NCI-H2107 treated with DMSO at 0.1 percent for 48 hours (cell line): ENCODE measurements at regions not wholly inside any gene's neighbourhood (a gene's known extent, or its start where the extent isn't known, plus 50 kb on each side); places are given as distances from the start of the nearest gene placed in this dataset.
"Not testable (repeated sequence)": the region's sequence is repeated elsewhere in the genome, so short reads cannot be mapped to it uniquely, and the experiment has no call there.

ENCODE experiments used
- DNase-seq: peaks from one replicate; lab custom pipeline; 2025; ENCODE audit not compliant: unreplicated experiment; lab: John Stamatoyannopoulos, UW

DNA sequence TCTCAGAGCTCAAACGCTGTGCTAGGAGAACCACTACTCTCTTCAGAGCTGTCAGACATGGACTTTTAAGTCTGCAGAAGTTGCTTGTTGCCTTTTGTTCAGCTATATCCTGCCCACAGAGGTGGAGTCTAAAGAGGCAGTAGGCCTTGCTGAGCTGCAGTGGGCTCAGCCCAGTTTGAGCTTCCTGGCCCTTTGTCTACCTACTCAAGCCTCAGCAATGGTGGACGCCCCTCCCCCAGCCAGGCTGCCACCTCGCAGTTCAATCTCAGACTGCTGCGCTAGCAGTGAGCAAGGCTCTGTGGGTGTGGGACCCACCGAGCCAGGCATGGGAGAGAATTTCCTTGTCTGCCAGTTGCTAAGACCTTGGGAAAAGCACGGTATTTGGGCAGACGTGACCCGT is 426.2 kb downstream of the PIK3C3 start:
- not testable (repeated sequence) for DNase-seq

DNA sequence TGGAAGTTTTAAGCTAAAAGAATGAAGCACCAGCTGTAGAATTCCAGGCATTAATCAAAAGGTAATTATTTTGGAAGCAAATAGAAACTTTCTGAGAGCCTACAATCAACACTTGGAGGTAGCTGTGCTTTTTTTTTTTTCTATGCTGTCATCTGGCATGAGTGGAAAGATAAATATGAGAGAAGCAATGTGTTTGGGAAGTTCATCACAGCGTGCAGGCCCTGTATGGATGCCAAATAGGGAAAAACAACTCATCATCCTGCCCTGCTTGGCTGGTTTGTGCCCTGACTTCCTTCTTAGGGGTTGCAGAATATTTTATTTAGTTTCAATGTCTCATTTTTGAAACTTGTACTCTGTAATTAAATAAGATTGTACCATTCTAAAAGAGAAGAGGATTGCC is 437.4 kb downstream of the PIK3C3 start:
- DNase-seq, result no peak

DNA sequence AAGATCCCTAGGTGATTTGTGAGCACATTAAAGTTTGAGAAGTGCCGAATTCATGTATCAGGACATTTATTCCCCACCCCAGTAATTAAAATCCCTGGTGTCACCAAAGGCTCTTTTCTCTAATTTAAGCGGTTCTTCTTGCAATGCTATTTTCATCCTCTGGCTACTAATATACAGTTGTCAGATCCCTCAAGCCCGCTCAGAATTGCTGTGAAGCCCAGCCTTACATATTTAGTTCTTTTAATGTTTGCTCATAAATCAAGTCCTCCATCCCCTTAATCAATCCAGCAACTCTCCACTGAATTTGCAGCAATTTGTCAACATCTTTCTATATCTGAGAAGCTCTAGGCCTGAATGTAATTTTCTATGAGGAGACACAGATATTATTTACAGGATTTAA is 437.9 kb downstream of the PIK3C3 start:
- DNase-seq, result no peak

DNA sequence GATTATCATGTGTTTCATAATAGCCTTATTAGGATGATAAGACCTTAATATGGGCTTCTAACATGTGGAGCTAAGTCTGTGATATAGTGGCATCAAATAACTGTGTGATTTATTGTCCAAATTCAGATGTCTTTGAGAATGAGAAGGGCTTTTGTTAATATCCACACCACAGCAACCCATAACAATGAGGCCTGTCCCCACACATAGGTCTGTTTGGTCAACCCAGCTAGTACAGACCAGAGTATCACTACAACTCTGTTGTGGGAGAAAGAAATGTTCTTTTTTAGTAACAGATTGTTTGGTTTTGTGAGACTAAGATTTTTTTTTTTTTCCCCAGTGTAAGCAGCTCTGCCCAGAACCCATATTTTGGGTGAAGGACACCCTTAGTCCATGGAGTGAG is 439.2 kb downstream of the PIK3C3 start:
- DNase-seq, result no peak

DNA sequence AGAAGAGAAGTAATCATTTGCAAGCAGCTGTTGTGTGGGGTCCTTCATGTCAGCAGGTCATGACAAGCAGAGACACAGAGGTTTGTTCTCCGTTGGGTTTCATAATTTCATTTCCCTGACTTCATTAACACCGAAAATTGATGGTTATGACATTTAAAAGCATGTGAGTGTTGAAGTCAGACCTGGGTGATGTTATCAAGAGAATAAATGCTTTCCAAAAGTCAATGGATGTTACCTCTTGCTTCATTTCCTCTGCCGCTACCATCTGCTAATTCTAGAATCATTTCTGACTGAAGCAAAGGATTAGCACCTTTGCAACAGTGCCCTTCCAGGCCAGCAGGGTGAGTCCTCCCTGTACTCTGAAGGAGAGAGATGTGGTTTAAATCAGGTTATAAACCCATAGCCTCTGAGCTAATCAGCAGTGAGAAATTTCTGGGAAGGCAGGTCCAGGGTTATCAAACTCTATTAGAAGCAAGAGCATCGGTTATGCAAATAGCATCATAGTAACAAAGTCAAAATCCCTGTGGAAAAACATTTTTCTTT is 446.2 kb downstream of the PIK3C3 start:
- no peak for DNase-seq

DNA sequence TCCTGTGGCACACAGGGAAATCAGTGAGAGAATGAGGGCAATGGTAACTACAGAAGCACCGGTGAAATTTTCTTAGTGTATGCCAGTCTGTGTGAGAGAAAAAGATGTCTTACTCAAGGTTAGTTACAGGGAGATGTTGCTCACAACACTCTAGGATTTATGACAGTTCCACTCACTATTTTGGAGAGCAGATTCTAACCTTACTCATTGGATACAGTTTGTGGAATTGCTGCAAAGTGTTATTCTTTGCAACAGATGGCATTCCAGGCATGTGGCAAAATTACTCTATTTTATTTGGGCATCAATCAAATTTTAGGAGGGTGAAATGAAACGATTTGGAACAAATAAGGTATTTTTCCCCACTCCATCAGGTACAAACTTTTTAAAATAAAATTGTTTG is 449.1 kb downstream of the PIK3C3 start:
- DNase-seq, result no peak

DNA sequence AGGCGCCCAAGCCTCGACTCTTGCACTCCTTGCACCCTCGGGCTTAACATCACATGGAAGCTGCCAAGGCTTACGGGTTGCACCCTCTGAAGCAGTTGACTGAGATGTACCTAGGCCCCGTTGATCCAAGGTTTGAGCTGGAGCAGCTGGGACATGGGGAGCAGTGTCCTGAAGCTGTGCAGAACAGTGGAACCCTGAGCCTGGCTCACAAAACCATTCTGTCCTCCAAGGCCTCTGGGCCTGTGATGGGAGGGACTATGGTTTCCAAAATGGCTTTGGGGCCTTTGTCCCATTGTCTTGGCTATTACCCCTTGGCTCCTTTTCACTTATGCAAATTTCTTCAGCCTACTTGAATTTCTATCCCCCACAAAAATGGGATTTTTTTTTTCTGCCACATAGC is 454.0 kb downstream of the PIK3C3 start:
- no peak for DNase-seq

DNA sequence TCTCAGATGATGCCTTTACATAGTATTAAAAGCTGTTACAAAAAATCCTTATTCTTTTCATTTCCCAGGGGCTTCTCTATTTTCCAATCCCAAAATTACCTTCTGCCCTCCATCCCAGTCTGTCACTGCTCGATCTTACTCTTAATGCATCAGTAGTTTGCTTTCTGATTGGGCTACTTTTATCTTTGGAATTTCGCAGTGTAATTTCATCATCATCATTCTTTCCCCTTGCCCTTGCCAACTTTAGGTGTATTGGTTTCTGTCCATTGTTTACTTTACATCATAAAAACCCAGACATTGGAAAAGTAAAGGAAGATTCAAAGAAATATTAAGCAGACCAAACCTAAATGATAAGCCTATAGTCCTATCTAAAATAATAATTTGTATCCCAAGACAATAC is 457.2 kb downstream of the PIK3C3 start:
- DNase-seq, result no peak

DNA sequence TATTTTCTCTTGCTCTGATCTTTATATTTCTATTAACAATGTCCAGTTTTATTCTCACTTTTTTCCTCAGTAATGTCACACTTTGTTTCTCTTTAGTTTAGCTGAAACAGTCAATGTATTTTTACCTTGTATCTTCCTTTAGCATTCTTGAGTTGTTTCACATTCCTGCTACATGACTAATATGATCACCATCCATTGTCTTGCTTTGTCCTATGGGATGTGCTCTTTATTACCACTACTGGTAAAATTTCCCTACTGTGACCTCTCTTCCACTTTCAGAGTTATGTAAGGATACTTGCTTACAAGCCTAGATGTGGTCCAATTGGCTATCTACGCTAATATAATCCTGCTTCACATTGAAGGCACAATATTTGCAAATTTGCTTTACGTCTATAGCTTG is 457.9 kb downstream of the PIK3C3 start:
- no peak for DNase-seq

DNA sequence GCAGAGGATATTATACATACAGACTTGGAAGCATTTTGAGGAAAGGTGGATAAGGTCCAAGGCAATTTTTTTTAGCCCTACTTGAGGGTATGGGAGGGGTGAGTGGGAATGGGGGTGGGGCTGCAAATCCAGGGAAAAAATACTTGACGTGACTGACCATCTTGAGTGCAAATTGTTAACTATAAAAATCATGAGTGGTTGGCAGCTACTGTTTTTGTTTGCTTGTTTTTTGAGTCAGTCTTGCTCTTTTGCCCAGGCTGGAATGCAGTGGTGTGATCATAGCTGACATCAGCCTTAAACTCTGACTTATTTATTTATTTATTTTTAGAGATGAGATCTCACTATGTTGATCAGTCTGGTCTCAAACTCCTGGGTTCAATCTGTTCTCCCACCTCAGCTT is 458.8 kb downstream of the PIK3C3 start:
- DNase-seq, result no peak

DNA sequence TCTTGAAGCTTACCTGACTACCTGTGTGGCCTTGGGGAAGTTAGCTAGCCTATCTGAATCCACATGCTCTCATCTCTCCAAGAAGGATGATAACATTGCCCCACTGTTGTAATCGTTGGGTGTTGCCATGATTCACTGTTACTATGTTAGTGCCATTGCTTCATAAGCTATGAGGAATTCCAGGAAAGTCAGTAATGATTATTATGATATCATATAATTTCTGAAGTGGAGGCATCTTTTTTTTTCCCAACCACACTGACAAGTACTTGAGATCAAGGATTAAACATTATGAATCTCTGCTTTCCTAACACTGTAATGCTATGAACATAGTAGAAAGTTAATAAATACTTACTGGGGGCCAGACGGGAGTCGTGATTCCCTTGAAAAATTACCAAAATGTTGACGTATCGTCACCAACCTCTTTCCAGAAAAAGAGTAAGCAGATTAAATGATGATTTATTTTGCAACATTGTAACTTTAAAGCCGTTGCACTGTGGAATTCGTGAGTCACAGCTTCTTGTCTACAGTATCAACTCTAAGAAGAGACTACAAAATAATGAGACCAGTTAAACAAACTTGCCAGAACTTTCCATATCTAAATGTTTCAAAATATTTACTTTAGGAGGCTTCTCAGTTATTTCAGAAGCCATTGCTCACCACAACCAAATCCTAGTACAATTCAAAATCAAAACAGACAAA is 459.9 kb downstream of the PIK3C3 start:
- no peak for DNase-seq

DNA sequence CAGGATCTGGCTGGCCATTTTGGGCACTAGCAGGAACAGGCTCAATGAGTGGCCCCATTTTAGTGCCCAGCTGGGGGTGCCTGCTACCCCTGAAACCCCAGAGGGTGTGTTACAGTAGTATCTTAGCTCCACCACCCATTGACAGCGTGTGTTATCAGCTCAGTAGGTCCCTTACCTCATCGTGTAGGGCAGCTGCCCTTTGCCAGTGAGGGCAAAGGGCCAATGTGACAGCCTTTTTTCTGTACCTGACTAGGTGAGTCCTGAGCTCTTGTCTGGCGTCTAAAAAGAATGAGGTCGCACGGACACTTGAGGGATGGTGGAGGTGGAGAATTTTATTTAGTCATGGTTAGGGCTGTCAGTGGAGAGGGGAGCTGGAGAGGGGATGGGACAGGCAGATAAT is 462.2 kb downstream of the PIK3C3 start:
- no peak for DNase-seq

DNA sequence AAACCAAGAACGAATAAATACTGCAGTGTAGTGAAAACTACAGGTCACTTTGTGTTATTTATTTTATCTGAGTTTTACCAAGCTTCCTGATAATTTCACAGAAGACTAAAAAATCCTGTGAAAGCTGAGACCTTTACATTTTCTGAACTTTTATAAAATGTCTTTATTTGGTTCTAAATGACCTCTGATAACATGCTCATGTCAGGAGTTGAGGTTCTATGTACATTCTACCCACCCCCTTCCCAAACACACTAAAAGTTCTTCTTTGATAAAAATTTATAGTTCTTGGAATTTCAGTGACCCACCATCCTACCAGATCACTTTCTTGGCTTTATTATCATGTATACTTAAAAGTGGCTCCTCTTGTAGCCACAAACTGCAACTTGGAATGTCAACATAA is 463.1 kb downstream of the PIK3C3 start:
- DNase-seq, result no peak

DNA sequence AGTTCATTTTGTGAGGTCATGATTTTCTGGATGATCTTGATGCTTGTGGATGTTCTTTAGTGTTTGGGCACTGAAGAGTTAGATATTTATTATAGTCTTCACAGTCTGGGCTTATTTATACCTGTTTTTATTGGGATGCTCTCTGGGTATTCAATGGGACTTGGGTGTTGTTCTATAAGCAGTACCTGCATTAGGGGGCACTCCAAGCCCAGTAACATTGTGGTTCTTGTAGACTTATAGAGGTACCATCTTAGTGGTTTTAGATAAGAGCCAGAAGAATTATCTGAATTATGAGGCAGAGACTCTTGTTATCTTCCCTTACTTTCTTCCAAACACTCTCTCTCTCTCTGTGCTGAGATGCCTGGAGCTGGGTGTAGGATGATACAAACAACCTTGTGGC is 470.0 kb downstream of the PIK3C3 start:
- DNase-seq, result no peak

DNA sequence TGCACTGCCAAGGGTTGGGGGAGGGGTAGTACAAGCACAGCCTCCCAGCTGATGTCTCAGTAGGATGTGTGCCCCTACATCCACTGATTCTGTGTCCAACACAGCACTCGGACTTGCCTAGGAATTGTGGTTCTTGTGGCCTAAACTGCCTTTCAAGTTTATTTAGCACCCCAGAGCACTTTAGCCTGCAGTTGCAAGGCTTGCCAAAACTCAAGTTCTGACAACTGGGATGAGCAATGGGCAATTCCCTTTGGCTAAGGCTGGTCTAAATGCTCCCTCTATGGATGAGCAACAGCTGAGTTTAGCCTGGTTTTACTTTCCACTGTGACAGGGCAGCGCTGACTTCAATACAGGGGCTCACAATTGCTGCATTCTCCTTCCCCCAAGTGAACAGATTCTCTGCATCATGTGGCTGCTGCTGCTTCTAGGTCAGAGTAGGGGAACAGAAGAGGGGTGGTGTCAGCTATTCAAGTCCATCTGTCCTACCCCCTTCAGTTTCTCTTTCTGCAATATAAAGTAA is 471.5 kb downstream of the PIK3C3 start:
- no peak for DNase-seq

DNA sequence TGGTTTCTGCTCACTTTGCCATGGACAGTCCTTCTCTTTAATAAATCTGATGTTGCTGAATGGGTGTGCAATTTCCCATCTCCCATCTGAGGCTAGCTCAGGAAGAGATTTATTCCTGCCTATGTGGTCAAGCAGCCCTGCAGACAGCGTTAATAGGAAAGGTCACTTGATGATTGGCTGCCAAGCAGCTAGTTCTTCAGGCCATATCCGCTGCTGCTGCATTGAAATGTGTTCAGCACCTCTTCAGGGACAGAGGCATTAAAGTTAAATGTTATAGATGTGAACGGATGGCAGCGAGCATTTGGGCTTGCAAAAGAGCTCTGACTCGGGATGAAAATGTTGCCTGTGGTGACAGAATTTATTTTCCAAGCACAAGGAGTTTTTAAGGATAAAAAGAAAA is 474.2 kb downstream of the PIK3C3 start:
- DNase-seq, result no peak

DNA sequence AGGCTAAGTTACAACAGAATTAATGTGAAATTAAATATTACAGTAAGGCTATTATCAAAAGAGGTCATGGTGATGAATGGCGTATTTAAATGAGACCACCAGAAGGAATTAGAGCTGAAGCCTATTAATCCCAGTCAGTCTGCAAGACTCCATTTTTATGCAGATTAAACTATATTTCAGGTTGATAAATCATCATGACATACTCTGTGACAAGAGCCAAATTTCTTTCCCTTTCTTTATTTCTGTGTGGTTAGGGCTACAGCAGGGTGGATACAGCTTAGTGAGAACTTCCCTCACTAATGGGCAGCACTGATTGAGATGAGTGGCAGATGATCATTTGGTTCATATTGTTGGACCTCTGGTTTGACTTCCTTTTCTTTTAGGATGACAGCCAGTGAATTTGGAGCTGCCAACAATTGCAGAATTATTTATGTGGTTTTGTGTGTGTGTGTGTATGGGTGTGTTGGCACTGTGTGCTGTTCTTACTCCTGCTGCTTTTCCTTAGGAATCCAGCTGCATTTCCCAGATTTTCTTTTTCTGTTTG is 481.3 kb downstream of the PIK3C3 start:
- DNase-seq, result no peak

DNA sequence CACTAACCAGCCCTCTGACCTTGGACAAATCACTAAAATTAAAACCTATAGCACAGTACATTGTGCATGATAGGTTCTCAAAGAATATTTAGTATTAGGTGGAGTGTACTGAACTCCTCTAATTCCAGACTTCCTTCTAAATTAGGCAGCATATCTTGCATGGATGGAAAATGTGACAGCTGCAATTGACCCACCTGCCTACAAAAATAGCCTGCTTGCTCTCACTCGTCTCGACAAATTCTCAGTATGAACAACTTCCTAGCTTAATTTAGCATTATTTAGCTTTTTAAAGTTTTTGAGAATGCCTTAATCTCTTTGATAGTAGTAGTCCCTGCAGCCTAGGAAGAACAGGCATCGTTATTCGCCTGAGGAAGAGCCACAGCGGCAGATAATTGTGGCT is 482.0 kb downstream of the PIK3C3 start:
- no peak for DNase-seq

DNA sequence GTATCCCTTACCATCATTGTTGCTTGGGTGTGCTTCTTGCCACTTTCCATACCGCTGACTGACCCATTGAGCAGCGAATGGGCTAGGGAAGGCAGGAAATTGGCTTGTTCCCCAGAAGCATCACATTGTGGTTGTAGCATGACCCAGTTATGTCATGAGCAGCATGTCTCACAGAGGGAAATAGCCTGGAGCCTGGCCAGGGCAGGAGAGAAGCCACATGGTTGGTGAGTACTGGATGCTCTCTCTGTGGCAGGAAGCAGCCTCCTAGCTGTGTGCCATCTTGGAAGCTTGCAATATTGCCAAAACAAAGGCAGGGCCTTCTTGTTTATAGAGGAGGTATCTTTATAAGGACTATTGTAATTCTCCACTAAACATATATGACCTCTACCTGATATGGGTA is 482.6 kb downstream of the PIK3C3 start:
- no peak for DNase-seq

DNA sequence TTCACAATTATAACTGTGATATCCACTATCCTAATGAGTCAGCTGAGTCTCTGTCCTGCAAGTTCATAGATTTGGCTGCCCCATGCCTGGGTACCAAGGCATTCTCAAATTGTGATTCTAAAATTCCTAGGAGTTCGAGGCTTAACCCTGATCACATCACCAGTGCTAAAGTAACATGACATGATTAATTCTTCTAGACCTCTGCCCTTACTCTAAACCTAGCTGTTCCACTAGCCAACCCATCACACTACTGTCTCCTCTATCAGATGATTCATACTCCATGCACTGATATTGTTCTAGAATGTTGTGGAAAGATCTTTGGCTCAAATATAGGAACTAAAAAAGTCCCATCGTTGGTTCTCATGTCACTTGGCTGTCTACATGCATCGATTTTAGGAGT is 487.6 kb downstream of the PIK3C3 start:
- DNase-seq, result no peak

DNA sequence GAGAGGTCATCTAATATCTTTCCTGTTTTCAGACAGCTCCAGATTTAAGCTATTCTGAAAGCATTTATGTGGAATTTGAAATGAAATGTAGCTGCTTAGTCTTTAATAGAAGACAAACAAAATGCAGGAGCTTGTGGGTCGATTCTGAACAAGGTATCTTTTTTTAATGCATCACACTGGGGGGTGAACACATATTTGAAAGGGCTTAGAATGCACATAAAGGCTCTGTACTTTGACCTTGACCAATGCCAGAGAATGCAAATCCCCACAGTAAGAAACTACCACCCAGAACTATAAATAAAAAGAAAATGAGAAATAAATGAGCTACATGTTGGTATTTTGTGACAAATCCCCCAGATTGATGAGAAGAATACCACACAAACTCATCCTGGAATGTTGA is 489.3 kb downstream of the PIK3C3 start:
- no peak for DNase-seq

DNA sequence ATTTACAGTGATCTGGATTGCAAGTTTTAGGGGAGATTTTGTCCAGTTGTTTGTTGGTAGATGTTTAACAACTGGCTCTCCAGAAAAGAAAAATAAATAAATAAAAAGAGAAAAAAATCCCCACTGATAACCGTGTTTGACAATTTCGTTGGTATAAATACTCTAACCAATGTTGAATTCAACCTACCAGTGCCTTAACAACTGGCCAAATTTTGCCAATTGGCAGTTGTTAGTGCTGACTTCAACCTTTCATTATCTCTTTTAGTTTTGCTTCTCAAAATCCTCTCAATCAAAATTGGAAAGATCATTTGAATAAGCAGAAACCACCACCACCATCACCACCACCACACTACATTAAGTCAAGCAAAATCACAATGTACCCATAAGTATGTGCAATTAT is 490.3 kb downstream of the PIK3C3 start:
- no peak for DNase-seq

DNA sequence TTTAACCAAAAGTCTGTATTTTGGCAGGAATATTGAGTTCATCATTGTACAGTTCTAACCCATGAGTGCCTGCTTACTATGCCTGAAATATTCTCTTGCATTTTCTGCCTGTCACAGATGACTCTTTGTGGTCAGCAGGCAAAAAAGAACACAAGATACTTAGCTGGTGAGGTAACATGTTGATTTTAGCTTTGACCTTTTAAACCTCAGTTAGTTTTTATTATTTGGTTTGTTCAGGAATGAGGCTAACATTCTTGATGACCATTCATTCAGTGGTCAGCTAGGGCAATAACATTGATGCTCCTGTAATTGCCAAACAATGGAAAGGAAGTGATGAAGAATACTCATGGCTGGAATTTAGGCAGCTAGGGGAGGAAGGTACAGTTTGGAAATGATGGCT is 491.2 kb downstream of the PIK3C3 start:
- no peak for DNase-seq
